NT2/D1 (cell line): ENCODE measurements at regions not wholly inside any gene's neighbourhood (a gene's known extent, or its start where the extent isn't known, plus 50 kb on each side); places are given as distances from the start of the nearest gene placed in this dataset.

Experiments used
- SUZ12 ChIP-seq: IDR thresholded peaks from 2 replicates; pipeline ENCODE4 v1.6.1; 2011; ENCODE audit not compliant: insufficient read length, insufficient read depth; ENCODE audit errors: extremely low read depth
- YY1 ChIP-seq: IDR thresholded peaks from 2 replicates; pipeline ENCODE4 v1.6.1; 2011; ENCODE audit not compliant: insufficient read length, insufficient read depth
- ZNF274 ChIP-seq: IDR thresholded peaks from 2 replicates; pipeline ENCODE4 v1.6.1; 2011; ENCODE audit warnings: mild to moderate bottlenecking, low read depth, low read length

- TF ChIP-seq ZNF274 (no peak), YY1 (no peak), SUZ12 (no peak)
Measured at GRCh38 chr6:154675602-154676088, 57.6 kb upstream of the SCAF8 start.
